ENCODE measurements at regions not wholly inside any gene's neighbourhood (a gene's known extent, or its start where the extent isn't known, plus 50 kb on each side); places are given as distances from the start of the nearest gene placed in this dataset.
"Not testable (repeated sequence)": the region's sequence is repeated elsewhere in the genome, so short reads cannot be mapped to it uniquely, and the experiment has no call there.

DNA sequence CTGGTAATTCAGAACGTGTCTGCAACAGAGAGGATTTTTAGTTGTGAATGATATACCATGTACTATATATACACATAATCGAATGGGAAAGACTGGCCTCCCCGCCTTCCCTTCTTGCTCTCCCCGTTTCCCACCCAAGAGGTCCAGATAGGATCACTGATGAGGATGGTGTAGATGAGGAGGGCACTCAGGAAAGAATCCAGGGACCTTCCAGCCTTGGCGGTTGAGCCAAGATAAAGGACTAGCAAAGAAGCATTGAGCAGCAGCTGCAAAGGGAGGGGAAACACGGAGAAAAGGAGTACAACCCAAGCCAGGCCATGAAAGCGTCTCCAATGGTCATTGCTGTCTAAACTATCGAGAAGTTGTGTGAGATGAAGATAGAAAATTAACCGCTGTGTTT, 84.0 kb upstream of the EXOC2 start:
- DNase-seq (ENCODE audit: low read depth), result no peak
- TF ChIP-seq CTCF (conservative IDR thresholded peaks at IDR 0.05; ENCODE audit: low read depth, low read length), result no peak
- H3K4me3 ChIP-seq (ENCODE audit: low read depth, low read length), result no peak overlapping the region

DNA sequence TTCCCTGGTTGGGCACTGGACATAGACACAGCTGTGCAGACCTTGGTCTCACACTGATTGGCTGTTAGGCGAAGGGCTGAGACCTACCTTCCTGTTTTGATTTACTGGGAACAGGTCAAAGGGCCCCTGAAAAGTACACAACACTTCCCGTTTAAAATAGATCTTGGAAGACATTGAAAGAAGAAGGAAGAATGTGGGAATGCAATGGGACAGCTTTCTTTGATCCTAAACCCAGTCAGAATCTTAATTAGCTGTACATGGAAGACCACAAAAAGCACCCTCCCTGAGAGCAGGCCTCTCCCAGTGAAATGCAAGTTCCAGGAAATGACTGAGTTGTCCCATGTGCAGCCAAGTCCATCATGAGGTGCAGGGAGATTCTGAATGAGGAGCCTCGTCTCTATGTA, 83.6 kb upstream of the EXOC2 start:
- no peak overlapping the region for H3K4me3 ChIP-seq (ENCODE audit: low read depth, low read length)
- no peak for DNase-seq (ENCODE audit: low read depth)
- no peak for TF ChIP-seq CTCF (conservative IDR thresholded peaks at IDR 0.05; ENCODE audit: low read depth, low read length)

- no peak for TF ChIP-seq CTCF (conservative IDR thresholded peaks at IDR 0.05; ENCODE audit: low read depth, low read length)
- no peak for DNase-seq (ENCODE audit: low read depth)
- no peak overlapping the region for H3K4me3 ChIP-seq (ENCODE audit: low read depth, low read length)
Measured at GRCh38 chr6:775863-776262, 82.9 kb upstream of the EXOC2 start.

DNA sequence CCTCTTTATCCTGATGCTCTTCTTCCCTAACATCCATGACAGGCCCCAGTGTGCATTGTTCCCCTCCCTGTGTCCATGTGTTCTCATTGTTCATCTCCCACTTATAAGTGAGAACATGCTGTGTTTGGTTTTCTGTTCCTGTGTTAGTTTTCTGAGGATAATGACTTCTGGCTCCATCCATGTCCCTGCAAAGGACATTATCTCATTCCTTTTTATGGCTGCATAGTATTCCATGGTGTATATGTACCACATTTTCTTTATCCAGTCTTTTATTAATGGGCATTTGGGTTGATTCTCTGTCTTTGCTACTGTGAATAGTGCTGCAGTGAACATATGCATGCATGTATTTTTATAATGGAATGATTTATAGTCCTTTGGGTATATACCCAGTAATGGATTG, 78.7 kb upstream of the EXOC2 start:
- DNase-seq (ENCODE audit: low read depth); H3K4me3 ChIP-seq (ENCODE audit: low read depth, low read length): not testable (repeated sequence)

DNA sequence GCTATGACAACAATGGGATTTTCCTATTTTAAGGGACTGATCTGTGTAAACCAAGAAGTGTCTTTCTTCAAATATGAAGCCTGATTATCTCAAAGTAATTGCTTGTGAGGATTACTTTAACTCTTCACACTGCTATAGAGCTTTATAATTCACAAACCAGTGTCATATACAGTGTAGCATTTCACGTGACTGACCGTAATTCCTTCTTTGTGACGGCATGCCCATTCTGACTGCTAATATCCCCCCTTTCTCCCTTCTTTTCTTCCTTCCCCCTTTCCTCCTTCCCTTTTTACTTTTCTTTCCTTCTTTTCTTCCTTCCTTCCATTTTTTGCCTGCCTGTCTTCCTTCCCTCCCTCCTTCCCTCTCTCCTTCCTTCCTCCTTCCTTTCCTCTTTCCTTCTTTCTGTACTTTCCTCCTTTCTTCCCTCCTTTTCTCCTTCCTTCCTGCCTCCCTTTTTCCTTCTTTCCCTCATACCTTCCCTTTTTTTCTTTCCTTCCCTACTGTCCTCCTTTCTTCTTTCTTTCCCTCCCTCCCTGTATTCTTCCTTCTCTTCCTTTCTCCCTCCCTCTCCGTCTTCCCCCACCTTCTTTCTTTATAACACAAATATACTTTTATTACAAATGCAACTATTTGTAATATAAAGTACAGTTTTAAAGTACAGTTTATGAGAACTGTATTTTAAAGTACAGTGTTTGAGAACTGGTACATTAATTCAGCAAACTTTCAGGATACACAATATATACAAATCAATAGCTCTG, 75.0 kb upstream of the EXOC2 start:
- no peak for DNase-seq (ENCODE audit: low read depth)
- H3K4me3 ChIP-seq (ENCODE audit: low read depth, low read length), result no peak overlapping the region
- no peak for TF ChIP-seq CTCF (conservative IDR thresholded peaks at IDR 0.05; ENCODE audit: low read depth, low read length)

DNA sequence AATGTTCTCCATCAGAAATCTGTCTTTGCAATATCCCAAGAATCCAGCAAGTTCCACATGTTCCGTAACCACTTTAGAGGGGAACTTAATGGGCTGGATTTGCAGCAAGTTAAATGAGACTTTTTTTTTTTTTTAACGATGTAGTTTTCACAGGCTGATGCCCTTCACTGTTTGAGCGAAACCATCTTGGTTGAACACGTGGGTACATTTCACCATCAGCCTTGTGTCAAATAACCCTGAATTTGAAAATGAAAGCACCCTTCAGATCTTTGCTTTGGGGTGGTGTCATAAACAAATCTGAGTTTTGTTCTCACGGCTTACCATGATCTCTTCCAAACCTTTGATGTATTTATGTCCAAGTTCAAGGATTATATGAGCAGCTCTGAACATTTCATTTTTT, 73.7 kb upstream of the EXOC2 start:
- no peak for TF ChIP-seq CTCF (conservative IDR thresholded peaks at IDR 0.05; ENCODE audit: low read depth, low read length)
- H3K4me3 ChIP-seq (ENCODE audit: low read depth, low read length), result no peak overlapping the region
- DNase-seq (ENCODE audit: low read depth), result no peak

GRCh38 chr6:761997-762396, 69.1 kb upstream of the EXOC2 start:
- H3K4me3 ChIP-seq (ENCODE audit: low read depth, low read length), result no peak overlapping the region
- TF ChIP-seq CTCF (conservative IDR thresholded peaks at IDR 0.05; ENCODE audit: low read depth, low read length), result no peak

More at GRCh38 chr6:761997-762396, 69.1 kb upstream of the EXOC2 start:
- DNase-seq (ENCODE audit: low read depth), result no peak
